ENCODE measurements at regions not wholly inside any gene's neighbourhood (a gene's known extent, or its start where the extent isn't known, plus 50 kb on each side); places are given as distances from the start of the nearest gene placed in this dataset.

DNA sequence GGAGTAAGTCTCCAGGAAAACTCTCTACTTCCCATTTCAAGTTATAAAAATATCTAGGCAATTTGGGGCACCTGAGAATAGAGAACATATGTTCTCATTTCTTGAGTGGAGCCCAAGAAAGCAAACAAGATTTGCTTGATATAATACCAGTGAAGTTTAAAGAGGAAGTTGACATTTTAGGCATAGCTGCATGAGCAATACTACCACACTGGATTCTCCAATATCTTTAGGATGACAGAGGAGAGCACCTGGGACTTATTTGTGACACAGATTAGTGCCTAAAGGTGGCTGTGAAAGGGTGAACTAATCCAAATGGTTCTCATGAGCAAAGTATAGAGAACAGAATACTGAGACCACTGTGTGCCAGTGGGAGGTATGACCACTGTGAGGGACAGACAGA, 423.5 kb upstream of the RIOK2 start:
- no peak for DNase-seq

GRCh38 chr5:97608501-97608900, 425.5 kb upstream of the RIOK2 start:
- no peak for DNase-seq

DNA sequence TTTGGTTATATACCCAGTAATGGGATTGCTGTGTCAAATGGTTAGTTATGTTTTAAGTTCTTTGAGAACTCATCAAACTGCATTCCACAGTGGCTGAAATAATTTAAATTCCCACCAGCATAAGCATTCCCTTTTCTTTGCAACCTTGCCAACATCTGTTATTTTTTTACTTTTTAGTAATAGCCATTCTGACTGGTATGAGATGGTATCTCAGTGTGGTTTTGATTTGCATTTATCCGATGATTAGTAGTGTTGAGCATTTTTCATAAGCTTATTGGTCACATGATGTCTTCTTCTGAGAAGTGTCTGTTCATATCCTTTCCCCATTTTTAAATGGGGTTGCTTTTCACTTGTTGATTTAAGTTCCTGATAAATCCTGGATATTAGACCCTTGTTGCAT, 435.7 kb upstream of the RIOK2 start:
- DNase-seq: no peak

DNA sequence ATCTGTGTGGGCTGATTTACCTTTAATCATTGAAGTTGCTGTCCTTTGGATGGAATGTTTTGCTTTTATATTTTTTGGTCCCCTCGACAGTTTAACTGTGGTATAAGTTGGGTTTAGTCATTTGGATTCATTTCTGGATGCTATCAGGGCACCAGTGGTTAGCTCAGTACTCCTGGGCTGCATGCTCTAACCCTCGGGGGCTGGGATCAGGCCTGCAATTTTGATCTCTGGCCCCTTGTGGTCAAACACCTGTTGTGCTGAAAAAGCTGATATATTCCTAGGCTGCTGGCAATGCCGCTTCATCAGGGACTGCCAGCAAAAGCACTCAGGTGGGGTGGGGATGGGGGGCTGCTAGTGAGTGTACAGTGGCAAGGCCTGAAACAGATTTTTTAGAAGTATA, 440.4 kb upstream of the RIOK2 start:
- no peak for DNase-seq

GRCh38 chr5:97624886-97625285, 441.8 kb upstream of the RIOK2 start:
- DNase-seq: no peak

DNA sequence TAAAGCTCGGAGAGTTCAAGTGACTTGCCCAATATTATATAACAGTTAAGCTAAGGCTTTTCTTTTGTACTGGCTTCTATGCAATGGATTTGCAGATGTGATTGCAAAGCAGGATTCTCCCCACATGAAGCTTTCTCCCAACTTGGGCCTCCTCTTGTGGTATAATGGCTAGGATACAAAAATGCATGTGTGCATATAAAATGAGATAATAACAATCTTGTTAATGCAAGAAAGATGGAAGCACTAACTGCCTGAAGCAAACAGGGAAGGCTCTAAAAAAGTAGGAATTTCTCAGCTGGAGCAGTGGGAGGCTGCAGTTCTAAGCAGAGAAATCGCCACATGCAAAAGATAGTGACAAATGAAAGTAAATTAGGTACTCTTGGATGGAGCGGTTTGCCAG, 444.2 kb upstream of the RIOK2 start:
- DNase-seq: no peak

- DNase-seq: no peak
Observed at GRCh38 chr5:97628031-97628430, 445.0 kb upstream of the RIOK2 start.

DNA sequence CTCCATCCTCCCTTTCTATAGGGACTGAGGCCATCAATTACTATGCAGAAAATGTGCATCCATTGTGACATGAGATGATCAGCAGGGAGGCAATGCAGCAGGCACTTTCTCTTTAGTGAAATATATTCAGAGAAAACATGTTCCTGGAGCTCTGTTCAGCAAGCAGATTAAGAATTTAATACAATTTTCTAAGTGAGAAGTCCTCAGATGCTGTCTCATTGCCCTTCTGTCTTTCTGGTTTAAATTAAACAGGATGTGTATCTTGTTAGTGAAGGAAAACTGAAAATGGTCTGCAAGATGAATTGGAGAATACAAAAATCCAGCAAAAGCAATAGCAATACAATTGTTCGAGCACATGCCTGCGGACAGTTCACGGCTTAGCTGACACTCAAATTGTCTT, 445.8 kb upstream of the RIOK2 start:
- no peak for DNase-seq

DNA sequence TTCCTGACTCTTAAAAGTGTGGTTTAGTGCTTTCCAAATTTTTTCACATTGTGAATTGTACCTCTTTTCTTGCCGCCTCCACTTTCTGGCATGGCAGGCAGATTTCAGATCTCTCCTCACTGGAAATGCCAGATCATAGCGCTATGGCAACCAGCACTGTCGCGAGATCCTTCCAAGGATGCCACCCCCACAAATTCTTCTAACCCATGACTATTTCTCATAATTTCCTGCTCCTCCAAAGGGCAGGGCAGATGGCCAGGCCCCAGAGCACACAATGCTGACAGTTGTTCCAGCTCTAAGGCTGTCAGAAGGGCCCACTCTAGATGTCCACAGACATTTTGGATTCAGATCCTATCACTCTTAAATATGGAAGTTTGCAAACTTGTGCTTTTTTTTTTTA, 446.2 kb upstream of the RIOK2 start:
- no peak for DNase-seq

DNA sequence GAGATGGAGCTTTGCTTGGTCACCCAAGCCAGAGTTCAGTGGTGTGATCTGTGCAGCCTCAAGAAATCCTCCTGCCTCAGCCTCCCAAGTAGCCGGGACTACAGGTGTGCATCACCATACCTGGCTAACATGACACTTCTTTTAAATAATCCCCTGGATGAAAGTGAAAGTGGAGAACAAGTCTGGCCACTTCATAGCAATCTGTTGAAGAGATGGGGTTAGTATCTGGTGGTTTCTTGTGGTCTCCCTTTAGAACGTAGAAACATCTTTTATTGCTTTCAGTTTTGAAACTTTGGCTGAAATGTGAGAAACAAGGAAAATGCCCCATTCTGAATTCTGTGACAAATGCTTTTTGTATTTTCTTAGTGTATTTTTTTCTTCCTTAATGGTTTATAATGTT, 452.5 kb upstream of the RIOK2 start:
- no peak for DNase-seq

- no peak for DNase-seq
Observed at GRCh38 chr5:97636766-97637165, 453.7 kb upstream of the RIOK2 start.

DNA sequence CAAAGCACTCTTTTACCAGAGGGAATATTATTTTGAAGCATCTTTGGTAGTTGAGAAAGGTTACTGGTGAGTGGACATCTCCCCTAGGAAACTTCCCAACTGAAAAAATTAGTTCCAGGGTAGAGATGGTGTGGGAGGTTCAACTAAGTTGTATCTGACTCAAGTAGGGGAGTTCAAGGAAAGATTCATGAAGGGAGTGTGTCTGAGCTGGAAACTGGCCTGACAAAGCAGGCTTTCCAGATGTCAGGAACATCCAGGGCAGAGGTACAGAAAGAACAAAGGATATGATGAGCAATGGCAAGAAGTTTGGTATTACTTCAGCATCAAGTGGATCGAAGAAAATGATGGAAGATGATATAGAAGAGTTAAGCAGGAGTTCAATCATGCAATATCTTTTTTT, 458.0 kb upstream of the RIOK2 start:
- DNase-seq: no peak

DNA sequence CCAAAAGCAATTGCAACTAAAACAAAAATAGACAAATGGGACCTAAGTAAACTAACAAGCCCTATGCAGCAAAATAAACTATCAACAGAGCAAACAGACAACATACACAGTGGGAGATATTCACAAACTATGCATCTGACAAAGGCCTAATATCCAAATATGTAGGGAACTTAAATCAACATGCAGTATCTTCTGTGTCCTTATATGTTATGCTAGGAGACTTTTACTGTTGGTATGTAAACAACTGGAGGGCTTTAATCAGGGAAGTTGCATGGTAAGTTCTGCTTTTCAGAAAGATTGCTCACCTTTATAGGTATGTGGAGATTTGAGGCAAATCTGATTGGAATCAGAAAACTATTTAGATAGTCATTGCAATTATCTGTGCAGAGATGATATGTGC, 461.2 kb upstream of the RIOK2 start:
- DNase-seq: no peak

GRCh38 chr5:97644896-97645295, 461.8 kb upstream of the RIOK2 start:
- no peak for DNase-seq

DNA sequence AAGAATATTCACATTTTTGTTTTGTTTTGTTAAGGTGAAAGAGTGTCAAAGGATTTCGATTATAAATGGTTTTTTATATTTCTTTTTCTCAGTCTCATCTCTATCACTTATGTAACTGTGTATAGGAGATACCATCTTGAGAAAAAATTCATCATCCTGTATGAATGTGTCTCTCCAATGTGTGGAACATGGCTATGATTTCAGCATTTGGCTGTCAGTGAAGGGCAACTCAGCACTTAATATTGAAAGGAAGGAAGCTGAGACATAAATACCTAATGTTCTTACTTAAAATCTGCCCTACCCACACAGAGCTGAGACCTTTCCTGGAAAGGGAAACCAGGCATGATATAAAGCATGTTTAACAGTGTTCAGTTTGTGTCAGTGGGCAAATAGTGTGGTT, 474.2 kb upstream of the RIOK2 start:
- DNase-seq: no peak

- no peak for DNase-seq
Observed at GRCh38 chr5:97658116-97658900, 475.3 kb upstream of the RIOK2 start.

- DNase-seq: no peak
Observed at GRCh38 chr5:97666783-97667182, 483.7 kb upstream of the RIOK2 start.

- DNase-seq: no peak
Observed at GRCh38 chr5:97670447-97670846, 487.4 kb upstream of the RIOK2 start.

- DNase-seq: no peak
Observed at GRCh38 chr5:97676608-97677007, 493.6 kb upstream of the RIOK2 start.

DNA sequence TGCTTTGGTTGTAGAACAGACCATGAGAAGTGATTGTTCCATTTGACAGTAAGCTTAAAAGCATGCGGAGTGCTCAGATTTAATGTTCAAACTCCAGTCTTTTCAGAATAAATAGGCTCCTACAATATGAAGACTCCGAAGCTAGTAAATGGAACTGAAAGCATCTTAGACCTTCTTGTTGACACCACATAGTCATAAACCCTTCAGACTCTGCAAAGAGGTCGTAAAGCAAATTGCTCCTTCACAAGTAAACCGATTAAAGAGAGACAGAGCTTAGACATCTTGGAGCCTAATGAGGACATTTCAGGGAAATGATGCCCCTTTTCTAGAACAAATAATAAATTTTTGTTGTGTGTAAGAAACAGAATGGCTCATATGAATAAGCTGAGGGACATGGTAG, 511.0 kb upstream of the RIOK2 start:
- DNase-seq: no peak

- no peak for DNase-seq
Observed at GRCh38 chr5:97714424-97714823, 531.4 kb upstream of the RIOK2 start.

DNA sequence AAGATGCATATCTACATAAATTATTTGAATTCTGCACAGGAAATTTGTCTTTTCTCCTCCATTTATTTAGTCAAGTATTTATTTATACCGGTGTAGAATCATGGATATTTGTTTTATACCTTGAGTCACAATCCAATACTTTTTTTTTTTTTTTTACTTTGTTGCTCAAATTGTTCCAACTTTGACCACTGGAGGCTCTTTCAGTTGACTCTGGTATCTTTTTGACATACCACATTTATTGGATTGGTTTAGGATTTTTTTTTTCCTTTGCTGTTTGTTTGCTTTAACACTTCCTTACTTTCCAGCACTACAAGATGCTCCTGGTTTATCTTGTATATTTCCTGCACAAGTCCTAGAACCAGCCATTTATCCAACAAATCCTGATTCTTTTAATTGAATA, 543.1 kb upstream of the RIOK2 start:
- no peak for DNase-seq

DNA sequence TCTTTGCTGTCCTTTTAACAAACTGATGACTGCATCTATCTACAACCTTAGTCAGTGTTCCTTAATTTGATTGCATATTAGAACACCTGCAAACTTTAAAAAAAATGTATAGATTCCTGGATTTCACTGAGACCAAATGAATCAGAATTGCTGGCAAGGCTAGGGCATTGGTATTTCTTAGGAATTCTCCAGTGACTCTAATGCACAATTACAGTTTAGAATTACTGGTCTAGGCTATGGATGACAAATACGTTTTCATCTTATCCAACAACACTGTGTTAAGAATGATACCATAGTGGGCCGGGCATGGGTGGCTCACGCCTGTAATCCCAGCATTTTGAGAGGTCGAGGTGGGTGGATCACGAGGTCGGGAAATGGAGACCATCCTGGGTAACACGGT, 545.9 kb upstream of the RIOK2 start:
- no peak for DNase-seq

GRCh38 chr5:97729938-97730337, 546.9 kb upstream of the RIOK2 start:
- DNase-seq: no peak

- DNase-seq: no peak
Observed at GRCh38 chr5:97735209-97735608, 552.2 kb upstream of the RIOK2 start.

GRCh38 chr5:97737608-97738007, 554.6 kb upstream of the RIOK2 start:
- no peak for DNase-seq

Measured in NCI-H2171 treated with DMSO at 0.1 percent for 48 hours (cell line).